H1 (cell line): ENCODE measurements at regions not wholly inside any gene's neighbourhood (a gene's known extent, or its start where the extent isn't known, plus 50 kb on each side); places are given as distances from the start of the nearest gene placed in this dataset.

ENCODE experiments used
- CTCF ChIA-PET: fragments of 300-600 bp; sonication (Branson Sonifier 250); formaldehyde crosslinking; loops from one replicate; lab custom pipeline; 2021; ENCODE audit not compliant: partially characterized antibody; lab: Charles Lee
- POLR2A ChIA-PET: fragments of 300-600 bp; sonication (Branson Sonifier 250); formaldehyde crosslinking; loops from one replicate; lab custom pipeline; 2021; ENCODE audit warnings: inconsistent platforms; ENCODE audit not compliant: partially characterized antibody; lab: Charles Lee
- DNase-seq, 2 experiments: peaks; one replicate each; pipeline versions ENCODE4 v3.0.0 to v3.0.0-alpha.2; 2010 to 2022; ENCODE audit warnings: low spot score in 2 of 2, low read depth in 1 of 2, mixed read lengths in 1 of 2
- FAIRE-seq: peaks from 2 replicates; lab custom pipeline; 2011; peaks lifted over from hg19 to GRCh38; lab: Jason Lieb, UNC
- H2AFZ ChIP-seq: 2 replicates; pipeline ENCODE4 v1.8.1; 2012; ENCODE audit warnings: low read length, inconsistent platforms
- H2AK5ac ChIP-seq: 2 replicates; pipeline ENCODE4 v1.6.1; 2013; ENCODE audit warnings: low read depth, low read length
- H2BK120ac ChIP-seq: replicated peaks from 2 replicates; pipeline ENCODE3; 2013; ENCODE audit warnings: low read depth, low read length, inconsistent platforms
- H2BK12ac ChIP-seq: 2 replicates; pipeline ENCODE4 v1.6.1; 2013; ENCODE audit warnings: low read depth, low read length
- H2BK15ac ChIP-seq: 2 replicates; pipeline ENCODE4 v1.6.1; 2013; ENCODE audit warnings: low read length
- H2BK20ac ChIP-seq: 2 replicates; pipeline ENCODE4 v1.6.1; 2013; ENCODE audit warnings: low read length
- H2BK5ac ChIP-seq: 2 replicates; pipeline ENCODE4 v1.6.1; 2013; ENCODE audit warnings: low read depth, low read length
- H3K14ac ChIP-seq: 2 replicates; pipeline ENCODE4 v1.6.1; 2013; ENCODE audit warnings: inconsistent platforms; ENCODE audit not compliant: insufficient read length
- H3K18ac ChIP-seq: 2 replicates; pipeline ENCODE4 v1.6.1; 2013; ENCODE audit warnings: low read length; ENCODE audit errors: extremely low read depth
- H3K23ac ChIP-seq: 2 replicates; pipeline ENCODE4 v1.6.1; 2013; ENCODE audit warnings: inconsistent platforms; ENCODE audit not compliant: insufficient read length
- H3K23me2 ChIP-seq: 2 replicates; pipeline ENCODE4 v1.6.1; 2013; ENCODE audit warnings: low read depth, low read length
- H3K27ac ChIP-seq: 2 replicates; pipeline ENCODE4 v1.6.1; 2011; ENCODE audit warnings: low read depth, low read length, inconsistent platforms
- H3K27me3 ChIP-seq, 4 experiments: replicated peaks in 1 of 4; 1 replicate in 1 of 4; 2 replicates in 3 of 4; pipeline versions ENCODE4 v1.6.1 to v1.8.1; 2011 to 2013; ENCODE audit warnings: low read length in 3 of 4, mild to moderate bottlenecking in 3 of 4, inconsistent platforms in 2 of 4, mixed read lengths in 2 of 4, moderate library complexity in 1 of 4; ENCODE audit not compliant: control insufficient read depth in 3 of 4, insufficient read depth in 3 of 4; ENCODE audit errors: extremely low read depth in 1 of 4
- H3K36me3 ChIP-seq, 4 experiments: 2 replicates each; pipeline versions ENCODE4 v1.6.1 to v1.8.1; 2011 to 2013; ENCODE audit warnings: mild to moderate bottlenecking in 4 of 4, low read length in 3 of 4, moderate library complexity in 2 of 4, control low read depth in 1 of 4, inconsistent platforms in 1 of 4; ENCODE audit not compliant: insufficient read depth in 4 of 4, control insufficient read depth in 2 of 4
- H3K4ac ChIP-seq: replicated peaks from 2 replicates; pipeline ENCODE3; 2013; ENCODE audit warnings: low read length, low read depth, mixed read lengths, inconsistent platforms; ENCODE audit not compliant: insufficient read length
- H3K4me1 ChIP-seq, 4 experiments: replicated peaks in 1 of 4; 1 replicate in 1 of 4; 2 replicates in 3 of 4; pipeline versions ENCODE4 v1.6.1 to v1.8.1; 2011 to 2013; ENCODE audit warnings: low read length in 3 of 4, inconsistent platforms in 2 of 4, mixed read lengths in 1 of 4; ENCODE audit not compliant: insufficient read depth in 4 of 4, control insufficient read depth in 3 of 4
- H3K4me2 ChIP-seq, 2 experiments: 2 replicates each; pipeline versions ENCODE4 v1.6.1 to v1.8.1; 2011 to 2013; ENCODE audit warnings: low read depth in 2 of 2, low read length in 2 of 2, control low read depth in 1 of 2, inconsistent platforms in 1 of 2, mild to moderate bottlenecking in 1 of 2; ENCODE audit not compliant: insufficient read depth in 1 of 2
- H3K4me3 ChIP-seq, 4 experiments: fragments of 200-600, 300-600 bp in 1 of 4; sonication (generic), shearing (Covaris generic), sonication (Bioruptor Twin) in 1 of 4; 2 replicates each; pipeline versions ENCODE4 v1.5.1 to v1.8.1; 2011 to 2016; ENCODE audit warnings: low read length in 4 of 4, low read depth in 3 of 4, control low read depth in 2 of 4, inconsistent platforms in 2 of 4, mild to moderate bottlenecking in 2 of 4, mixed read lengths in 1 of 4, moderate library complexity in 1 of 4; ENCODE audit not compliant: insufficient read depth in 2 of 4; ENCODE audit errors: extremely low read depth in 1 of 4
- H3K56ac ChIP-seq: replicated peaks from 2 replicates; pipeline ENCODE3; 2013; ENCODE audit warnings: low read depth, mild to moderate bottlenecking, mixed read lengths, low read length, inconsistent platforms; ENCODE audit not compliant: insufficient read length
- H3K79me1 ChIP-seq: 2 replicates; pipeline ENCODE4 v1.6.1; 2013; ENCODE audit warnings: low read depth, low read length, control low read depth
- H3K79me2 ChIP-seq, 2 experiments: 2 replicates each; pipeline versions ENCODE4 v1.6.1 to v1.8.1; 2012 to 2013; ENCODE audit warnings: low read length in 2 of 2, mild to moderate bottlenecking in 2 of 2, inconsistent platforms in 1 of 2; ENCODE audit not compliant: insufficient read depth in 2 of 2, control insufficient read depth in 1 of 2
- H3K9ac ChIP-seq, 4 experiments: replicated peaks in 1 of 4; 1 replicate in 1 of 4; 2 replicates in 3 of 4; pipeline versions ENCODE4 v1.6.1 to v1.8.1; 2011 to 2013; ENCODE audit warnings: low read depth in 3 of 4, low read length in 3 of 4, control low read depth in 2 of 4, mild to moderate bottlenecking in 2 of 4, moderate library complexity in 2 of 4, inconsistent platforms in 1 of 4; ENCODE audit errors: extremely low read depth in 1 of 4
- H3K9me3 ChIP-seq, 2 experiments: 2 replicates each; pipeline versions ENCODE4 v1.6.1 to v1.8.1; 2012 to 2013; ENCODE audit warnings: mild to moderate bottlenecking in 2 of 2, moderate library complexity in 2 of 2, control low read depth in 1 of 2, inconsistent platforms in 1 of 2, low read depth in 1 of 2, low read length in 1 of 2, mixed read lengths in 1 of 2; ENCODE audit not compliant: insufficient read depth in 2 of 2
- H4K20me1 ChIP-seq, 2 experiments: replicated peaks in 1 of 2; 2 replicates each; pipeline versions ENCODE3 to v1.8.1; 2011 to 2013; ENCODE audit warnings: inconsistent platforms in 2 of 2, low read length in 2 of 2, mild to moderate bottlenecking in 1 of 2; ENCODE audit not compliant: insufficient read depth in 2 of 2, control insufficient read depth in 1 of 2
- H4K5ac ChIP-seq: 2 replicates; pipeline ENCODE4 v1.6.1; 2013; ENCODE audit warnings: low read length, low read depth, mixed read lengths, inconsistent platforms; ENCODE audit not compliant: insufficient read length
- H4K8ac ChIP-seq: 2 replicates; pipeline ENCODE4 v1.8.0; 2013; ENCODE audit warnings: mild to moderate bottlenecking, moderate library complexity, low read length, inconsistent platforms; ENCODE audit not compliant: insufficient read depth; ENCODE audit errors: extremely low read depth
- H4K91ac ChIP-seq: replicated peaks from 2 replicates; pipeline ENCODE3; 2013; ENCODE audit warnings: low read length, mixed read lengths, inconsistent platforms; ENCODE audit not compliant: insufficient read length
- BCL11A ChIP-seq, 2 experiments: IDR thresholded peaks; one replicate each; pipeline ENCODE4 v1.6.1; 2011; ENCODE audit warnings: low read depth in 2 of 2, low read length in 2 of 2, mild to moderate bottlenecking in 2 of 2
- GTF2F1 ChIP-seq: IDR thresholded peaks from 2 replicates; pipeline ENCODE4 v1.6.1; 2012; ENCODE audit warnings: low read depth, low read length, improper control_type of control experiment, borderline replicate concordance
- MAFK ChIP-seq: IDR thresholded peaks from 2 replicates; pipeline ENCODE4 v1.6.1; 2012; ENCODE audit warnings: low read depth, mild to moderate bottlenecking, improper control_type of control experiment, low read length
- POLR2A ChIP-seq, 2 experiments: IDR thresholded peaks; 1 replicate in 1 of 2; 2 replicates in 1 of 2; pipeline ENCODE4 v1.6.1; 2011; ENCODE audit warnings: low read depth in 2 of 2, low read length in 2 of 2, mild to moderate bottlenecking in 2 of 2; ENCODE audit errors: control extremely low read depth in 1 of 2
- RAD21 ChIP-seq, 2 experiments: IDR thresholded peaks in 1 of 2; conservative IDR thresholded peaks in 1 of 2; 2 replicates each; pipeline ENCODE4 v1.6.1; 2011; ENCODE audit warnings: low read depth in 2 of 2, low read length in 2 of 2, improper control_type of control experiment in 1 of 2, inconsistent platforms in 1 of 2, mild to moderate bottlenecking in 1 of 2, moderate library complexity in 1 of 2
- SP1 ChIP-seq: IDR thresholded peaks from 2 replicates; pipeline ENCODE4 v1.6.1; 2011; ENCODE audit warnings: low read depth, low read length
- SUZ12 ChIP-seq: fragments of 200-600 bp; sonication (generic); IDR thresholded peaks from 2 replicates; pipeline ENCODE4 v1.6.1; 2012; ENCODE audit warnings: mild to moderate bottlenecking, inconsistent platforms, low read length, moderate library complexity, mixed read lengths
- WGBS, 2 experiments: shearing (Covaris generic) in 1 of 2; methylation state at CpG; one replicate each; pipeline versions ENCODE4 v1.1.6 to v1.1.7; 2013 to 2015; ENCODE audit warnings: low lambda C conversion rate in 2 of 2, mixed read lengths in 2 of 2, inconsistent platforms in 1 of 2, low coverage in 1 of 2, missing lambda C conversion rate in 1 of 2; ENCODE audit not compliant: insufficient replicate concordance in 2 of 2, insufficient coverage in 1 of 2, insufficient read length in 1 of 2; ENCODE audit errors: extremely low coverage in 1 of 2, missing lambda C conversion rate in 1 of 2; 5-methylcytosine and 5-hydroxymethylcytosine counted together
- TF ChIP-seq, protein P1 (sequence below), 3 experiments: IDR thresholded peaks; 1 replicate in 2 of 3; 2 replicates in 1 of 3; pipeline versions ENCODE4 v1.5.1 to v1.6.1; 2011; ENCODE audit warnings: low read length in 3 of 3, mild to moderate bottlenecking in 3 of 3, inconsistent platforms in 2 of 3, low read depth in 1 of 3, moderate library complexity in 1 of 3; ENCODE audit not compliant: insufficient read depth in 1 of 3; ENCODE audit errors: control extremely low read depth in 1 of 3

- CTCF ChIA-PET, result interaction anchor here (0.8 to 1.6 kb wide), 3 partner anchors 10 to 37 kb away, joined by 4 to 5 read pairs (median 4); no protein-coding TSS in a partner anchor
- POLR2A ChIA-PET, result no interaction called here
Observed at GRCh38 chr4:180947425-180947824, 1295.8 kb upstream of the TENM3 start.

More at GRCh38 chr4:180947425-180947824, 1295.8 kb upstream of the TENM3 start:
- Histone ChIP-seq H3K36me3 (no peaks in the 10 kb centered on the region), H3K4ac (no peak overlapping the region), H3K4me3 (no peak overlapping the region), H3K9me3 (no peaks in the 10 kb centered on the region), H2BK20ac (no peak overlapping the region), H3K14ac (no peak overlapping the region), H4K20me1 (no peaks in the 10 kb centered on the region), H2AFZ (no peak overlapping the region), H3K79me2 (no peaks in the 10 kb centered on the region), H3K23me2 (no peaks in the 10 kb centered on the region), H4K5ac (no peak overlapping the region), H3K4me1 (no peaks in the 10 kb centered on the region; a peak in 1 of 7 replicates), H4K91ac (no peak overlapping the region), H3K18ac (no peak overlapping the region), H2BK120ac (no peak overlapping the region), H3K4me2 (no peak overlapping the region), H2BK12ac (no peak overlapping the region), H2AK5ac (no peak overlapping the region), H3K23ac (no peak overlapping the region), H2BK15ac (no peak overlapping the region), H3K79me1 (no peaks in the 10 kb centered on the region), H3K56ac (no peak overlapping the region), H3K9ac (no peak overlapping the region), H3K27ac (no peak overlapping the region)
- WGBS, 2 experiments, result 82% methylated on average over 5 of the region's 5 CpGs; no CpG with 5 or more reads in 1 of the 2 experiments
- FAIRE-seq (no peak), DNase-seq (no peak)
- TF ChIP-seq BCL11A (IDR thresholded peaks at IDR 0.05; ENCODE audit: low read depth in 2 of 2, low read length in 2 of 2), result no peak
- TF ChIP-seq, protein P1, sequence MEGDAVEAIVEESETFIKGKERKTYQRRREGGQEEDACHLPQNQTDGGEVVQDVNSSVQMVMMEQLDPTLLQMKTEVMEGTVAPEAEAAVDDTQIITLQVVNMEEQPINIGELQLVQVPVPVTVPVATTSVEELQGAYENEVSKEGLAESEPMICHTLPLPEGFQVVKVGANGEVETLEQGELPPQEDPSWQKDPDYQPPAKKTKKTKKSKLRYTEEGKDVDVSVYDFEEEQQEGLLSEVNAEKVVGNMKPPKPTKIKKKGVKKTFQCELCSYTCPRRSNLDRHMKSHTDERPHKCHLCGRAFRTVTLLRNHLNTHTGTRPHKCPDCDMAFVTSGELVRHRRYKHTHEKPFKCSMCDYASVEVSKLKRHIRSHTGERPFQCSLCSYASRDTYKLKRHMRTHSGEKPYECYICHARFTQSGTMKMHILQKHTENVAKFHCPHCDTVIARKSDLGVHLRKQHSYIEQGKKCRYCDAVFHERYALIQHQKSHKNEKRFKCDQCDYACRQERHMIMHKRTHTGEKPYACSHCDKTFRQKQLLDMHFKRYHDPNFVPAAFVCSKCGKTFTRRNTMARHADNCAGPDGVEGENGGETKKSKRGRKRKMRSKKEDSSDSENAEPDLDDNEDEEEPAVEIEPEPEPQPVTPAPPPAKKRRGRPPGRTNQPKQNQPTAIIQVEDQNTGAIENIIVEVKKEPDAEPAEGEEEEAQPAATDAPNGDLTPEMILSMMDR (IDR thresholded peaks at IDR 0.05; ENCODE audit: control extremely low read depth in 1 of 3, insufficient read depth in 1 of 3, low read depth in 1 of 3, low read length in 3 of 3), result peak in 1 of 3 experiments; percentile 11; a peak in 2 of 4 replicates
- TF ChIP-seq RAD21 (IDR thresholded peaks at IDR 0.05 in 1 of 2, conservative IDR thresholded peaks at IDR 0.05 in 1 of 2; ENCODE audit: low read depth in 2 of 2, low read length in 2 of 2), result peak; percentile 27 to 38
- TF ChIP-seq MAFK, result no peak
- no peak for TF ChIP-seq SP1
- TF ChIP-seq GTF2F1, result no peak
- no peak for TF ChIP-seq SUZ12
- TF ChIP-seq POLR2A (IDR thresholded peaks at IDR 0.05; ENCODE audit: control extremely low read depth in 1 of 2, low read depth in 2 of 2, low read length in 2 of 2), result no peak
- TF ChIP-seq, all 59 proteins: peak for 2
- no peak overlapping the region for H4K8ac ChIP-seq
- no peaks in the 10 kb centered on the region for H3K27me3 ChIP-seq
- H2BK5ac ChIP-seq, result no peak overlapping the region
